Stomach (tissue), 4 donors: ENCODE measurements at regions not wholly inside any gene's neighbourhood (a gene's known extent, or its start where the extent isn't known, plus 50 kb on each side); places are given as distances from the start of the nearest gene placed in this dataset.

Experiments used
- POLR2AphosphoS5 ChIP-seq, 3 donors: sonication (generic); formaldehyde crosslinking; IDR thresholded peaks; one replicate each; pipeline ENCODE4 v1.6.1; 2016; ENCODE audit warnings: antibody characterized with exemption in 3 of 3
- TF ChIP-seq, protein P1 (sequence below), 7 experiments: fragments of 450-650 bp in 4 of 7; fragments of 200-600 bp in 3 of 7; sonication (generic) in 3 of 7; IDR thresholded peaks; one replicate each; pipeline ENCODE4 v1.5.1; 2016 to 2019; ENCODE audit warnings: antibody characterized with exemption in 7 of 7, control low read depth in 2 of 7, mild to moderate bottlenecking in 1 of 7

DNA sequence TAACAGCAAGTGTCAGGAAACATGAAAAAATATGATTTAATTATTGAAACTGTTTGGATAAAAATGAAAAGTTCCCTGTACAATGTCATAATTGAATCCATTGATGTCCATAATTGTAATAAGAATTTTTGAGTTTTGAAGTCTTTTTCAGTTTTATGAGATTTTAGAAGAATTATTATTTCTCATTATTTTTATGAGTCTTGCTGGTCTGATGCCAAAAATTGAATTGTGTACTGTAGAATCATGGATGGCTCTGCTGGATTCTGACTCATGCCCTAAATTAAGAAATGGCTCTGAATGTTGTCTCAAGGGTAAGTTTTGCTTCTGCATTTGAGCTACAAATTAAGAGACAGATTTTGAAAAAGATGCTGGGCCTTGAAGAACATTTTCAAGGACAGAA is 132.8 kb upstream of the MAP9 start:
- TF ChIP-seq, protein P1, sequence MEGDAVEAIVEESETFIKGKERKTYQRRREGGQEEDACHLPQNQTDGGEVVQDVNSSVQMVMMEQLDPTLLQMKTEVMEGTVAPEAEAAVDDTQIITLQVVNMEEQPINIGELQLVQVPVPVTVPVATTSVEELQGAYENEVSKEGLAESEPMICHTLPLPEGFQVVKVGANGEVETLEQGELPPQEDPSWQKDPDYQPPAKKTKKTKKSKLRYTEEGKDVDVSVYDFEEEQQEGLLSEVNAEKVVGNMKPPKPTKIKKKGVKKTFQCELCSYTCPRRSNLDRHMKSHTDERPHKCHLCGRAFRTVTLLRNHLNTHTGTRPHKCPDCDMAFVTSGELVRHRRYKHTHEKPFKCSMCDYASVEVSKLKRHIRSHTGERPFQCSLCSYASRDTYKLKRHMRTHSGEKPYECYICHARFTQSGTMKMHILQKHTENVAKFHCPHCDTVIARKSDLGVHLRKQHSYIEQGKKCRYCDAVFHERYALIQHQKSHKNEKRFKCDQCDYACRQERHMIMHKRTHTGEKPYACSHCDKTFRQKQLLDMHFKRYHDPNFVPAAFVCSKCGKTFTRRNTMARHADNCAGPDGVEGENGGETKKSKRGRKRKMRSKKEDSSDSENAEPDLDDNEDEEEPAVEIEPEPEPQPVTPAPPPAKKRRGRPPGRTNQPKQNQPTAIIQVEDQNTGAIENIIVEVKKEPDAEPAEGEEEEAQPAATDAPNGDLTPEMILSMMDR (IDR thresholded peaks at IDR 0.05): no peak
- TF ChIP-seq POLR2AphosphoS5 (IDR thresholded peaks at IDR 0.05): no peak
